NCI-H2196 (cell line): ENCODE measurements at regions not wholly inside any gene's neighbourhood (a gene's known extent, or its start where the extent isn't known, plus 50 kb on each side); places are given as distances from the start of the nearest gene placed in this dataset.
"Not testable (repeated sequence)": the region's sequence is repeated elsewhere in the genome, so short reads cannot be mapped to it uniquely, and the experiment has no call there.

Experiments
- DNase-seq: peaks from one replicate; lab custom pipeline; 2025; ENCODE audit not compliant: unreplicated experiment; lab: John Stamatoyannopoulos, UW

GRCh38 chr2:7867867-7868266 lies 814.0 kb upstream of the ID2 start:
- no peak for DNase-seq

- no peak for DNase-seq
Measured at GRCh38 chr2:7868836-7869235, 813.0 kb upstream of the ID2 start.

DNA sequence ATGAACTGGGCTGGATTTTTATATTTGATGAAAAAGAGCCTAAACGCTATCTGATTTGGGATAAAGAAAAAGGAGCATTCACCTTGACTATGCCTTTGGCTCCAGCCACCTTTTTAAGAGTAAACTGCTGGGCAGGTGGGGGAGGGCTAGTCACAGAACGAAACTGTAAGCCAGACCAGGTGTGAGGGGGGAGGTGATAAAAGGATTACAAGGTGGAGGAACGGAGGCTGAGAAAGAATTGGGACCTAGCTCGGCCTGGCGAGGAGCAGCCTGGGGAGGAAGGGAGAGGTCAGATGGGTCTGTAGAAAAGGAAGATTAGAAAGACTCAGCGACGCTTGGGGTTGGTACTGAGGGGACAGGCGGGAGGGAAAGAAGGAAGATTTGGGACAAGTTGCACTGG lies 805.4 kb upstream of the ID2 start:
- not testable (repeated sequence) for DNase-seq

DNA sequence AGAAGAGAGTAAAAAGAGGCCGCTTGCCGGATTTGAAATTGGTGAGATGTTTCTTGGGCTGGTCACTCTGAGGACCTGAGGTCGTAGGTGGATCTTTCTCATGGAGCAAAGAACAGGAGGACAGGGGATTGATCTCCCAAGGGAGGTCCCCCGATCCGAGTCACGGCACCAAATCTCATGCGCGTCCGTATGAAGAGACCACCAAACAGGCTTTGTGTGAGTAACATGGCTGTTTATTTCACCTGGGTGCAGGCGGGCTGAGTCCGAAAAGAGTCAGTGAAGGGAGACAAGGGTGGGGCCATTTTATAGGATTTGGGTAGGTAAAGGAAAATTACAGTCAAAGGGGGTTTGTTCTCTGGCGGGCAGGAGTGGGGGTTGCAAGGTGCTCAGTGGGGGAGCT lies 803.6 kb upstream of the ID2 start:
- not testable (repeated sequence) for DNase-seq

DNA sequence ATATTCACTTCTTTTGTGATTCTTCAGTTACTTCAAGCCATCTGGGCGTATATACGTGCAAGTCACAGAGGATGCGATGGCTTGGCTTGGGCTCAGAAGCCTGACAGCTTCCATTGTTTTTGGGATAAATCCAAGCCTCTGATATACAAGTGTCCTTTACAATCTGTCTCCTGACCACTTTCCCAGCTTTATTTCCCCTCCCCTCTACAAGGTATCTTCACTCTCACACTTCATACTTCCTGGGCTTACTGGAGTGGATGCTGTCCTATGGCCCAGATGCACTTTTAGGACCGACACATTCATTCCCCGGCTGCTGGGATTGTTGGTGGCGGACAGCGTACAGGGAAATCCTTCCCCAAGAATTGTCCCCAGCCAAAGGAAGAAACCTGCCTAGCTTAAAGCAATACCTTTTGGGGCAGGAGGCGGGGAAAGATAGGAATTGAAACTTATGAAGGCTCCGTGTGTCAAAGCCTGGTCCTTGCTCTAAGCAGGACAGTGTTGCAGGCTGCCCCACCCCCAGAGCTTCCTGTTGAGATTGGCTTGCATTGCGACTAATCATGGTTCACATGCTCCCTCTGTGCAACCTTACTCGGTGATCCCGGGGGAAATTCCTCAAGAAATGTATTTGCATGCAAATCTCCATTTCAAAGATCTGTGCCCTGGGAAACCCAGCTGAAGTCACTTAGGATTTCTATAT lies 802.9 kb upstream of the ID2 start:
- no peak for DNase-seq

- no peak for DNase-seq
Measured at GRCh38 chr2:7879483-7879835, 802.4 kb upstream of the ID2 start.

GRCh38 chr2:7880126-7880525 lies 801.7 kb upstream of the ID2 start:
- DNase-seq: no peak

- DNase-seq: no peak
Measured at GRCh38 chr2:7880566-7880965, 801.3 kb upstream of the ID2 start.

- DNase-seq: no peak
Measured at GRCh38 chr2:7881063-7881462, 800.8 kb upstream of the ID2 start.

GRCh38 chr2:7881466-7881865 lies 800.4 kb upstream of the ID2 start:
- no peak for DNase-seq

GRCh38 chr2:7882296-7882695 lies 799.6 kb upstream of the ID2 start:
- no peak for DNase-seq

GRCh38 chr2:7884338-7884737 lies 797.5 kb upstream of the ID2 start:
- DNase-seq: no peak

DNA sequence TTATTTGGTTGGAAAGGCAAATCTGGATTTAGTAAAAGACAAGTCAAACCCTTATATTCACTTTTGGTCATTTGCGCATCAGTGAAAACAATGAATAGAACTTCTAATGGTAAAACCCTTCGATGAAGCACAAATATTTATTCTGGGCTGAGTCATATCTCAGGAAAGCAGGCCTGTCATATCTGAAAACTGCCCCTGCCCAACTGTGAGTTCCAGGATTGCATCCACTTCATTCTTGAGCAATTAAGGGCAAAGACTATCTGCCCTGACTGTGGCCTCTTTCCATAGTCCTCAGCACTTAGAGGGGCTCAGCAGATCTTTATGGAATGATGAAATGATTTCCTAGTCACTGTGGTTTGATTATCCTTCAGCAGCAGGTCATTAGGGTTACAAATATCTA lies 795.2 kb upstream of the ID2 start:
- DNase-seq: no peak

GRCh38 chr2:7887441-7887840 lies 794.4 kb upstream of the ID2 start:
- DNase-seq: no peak

- DNase-seq: no peak
Measured at GRCh38 chr2:7888876-7889275, 793.0 kb upstream of the ID2 start.

DNA sequence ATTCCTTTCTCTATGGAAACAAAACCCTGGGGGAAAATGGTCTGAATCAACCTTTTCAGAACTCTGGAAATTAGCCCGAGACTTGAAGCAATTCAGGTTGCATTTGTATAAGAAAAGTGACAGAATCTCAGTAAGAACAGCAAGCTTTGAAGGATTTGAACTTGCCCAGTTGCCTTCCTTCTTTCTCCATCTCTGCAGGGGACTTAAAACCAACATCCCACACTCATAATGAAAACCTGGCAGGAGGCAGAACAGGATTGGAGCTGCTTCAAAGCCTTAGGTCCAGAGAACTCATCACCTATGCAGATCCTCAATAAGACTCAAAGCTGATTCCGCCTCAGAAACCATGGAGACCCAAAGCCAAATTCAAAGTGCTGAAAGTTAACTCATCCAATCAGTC lies 790.5 kb upstream of the ID2 start:
- no peak for DNase-seq

- DNase-seq: no peak
Measured at GRCh38 chr2:7895289-7895688, 786.6 kb upstream of the ID2 start.

- DNase-seq: no peak
Measured at GRCh38 chr2:7896940-7897487, 784.8 kb upstream of the ID2 start.

GRCh38 chr2:7899241-7899640 lies 782.6 kb upstream of the ID2 start:
- no peak for DNase-seq

DNA sequence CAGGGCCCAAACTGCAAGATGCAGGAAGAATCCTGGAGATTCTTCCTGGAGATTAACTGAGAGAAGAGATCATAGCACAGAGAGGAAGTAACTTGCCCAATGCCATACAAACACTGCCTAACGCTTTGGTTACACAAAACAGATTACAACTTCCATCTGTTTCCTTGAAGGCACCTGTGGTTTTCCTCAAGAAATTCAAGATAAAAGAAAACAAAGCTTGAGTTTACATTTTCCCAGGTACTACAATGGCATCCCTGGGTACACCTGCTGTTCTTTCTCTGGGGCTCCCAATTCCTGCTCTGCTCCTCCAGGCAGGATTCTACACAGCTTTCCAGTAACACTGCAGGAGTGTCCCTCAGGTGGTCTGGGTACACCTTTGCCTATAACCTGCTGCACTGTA lies 781.9 kb upstream of the ID2 start:
- DNase-seq: no peak

DNA sequence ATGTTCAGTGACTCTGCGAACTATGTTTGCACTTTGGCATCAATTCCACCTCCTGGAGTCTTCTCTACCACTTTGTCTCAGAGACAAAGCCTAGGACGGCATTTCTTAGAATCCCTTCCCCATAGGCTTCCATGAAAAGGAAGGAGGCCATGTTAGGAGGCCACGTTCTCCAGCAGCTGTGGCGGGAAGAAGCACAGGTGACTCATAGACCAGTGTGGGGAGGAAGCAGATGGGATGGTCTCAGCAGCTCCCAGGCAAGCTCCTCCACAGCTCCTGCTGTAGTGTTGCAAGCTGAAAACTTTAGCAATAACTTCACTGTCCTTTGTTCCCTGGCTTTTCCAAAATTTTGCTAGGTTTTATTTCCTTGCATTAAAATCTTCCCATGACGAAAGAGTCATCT lies 781.3 kb upstream of the ID2 start:
- DNase-seq: no peak

- DNase-seq: no peak
Measured at GRCh38 chr2:7902251-7902765, 779.5 kb upstream of the ID2 start.

DNA sequence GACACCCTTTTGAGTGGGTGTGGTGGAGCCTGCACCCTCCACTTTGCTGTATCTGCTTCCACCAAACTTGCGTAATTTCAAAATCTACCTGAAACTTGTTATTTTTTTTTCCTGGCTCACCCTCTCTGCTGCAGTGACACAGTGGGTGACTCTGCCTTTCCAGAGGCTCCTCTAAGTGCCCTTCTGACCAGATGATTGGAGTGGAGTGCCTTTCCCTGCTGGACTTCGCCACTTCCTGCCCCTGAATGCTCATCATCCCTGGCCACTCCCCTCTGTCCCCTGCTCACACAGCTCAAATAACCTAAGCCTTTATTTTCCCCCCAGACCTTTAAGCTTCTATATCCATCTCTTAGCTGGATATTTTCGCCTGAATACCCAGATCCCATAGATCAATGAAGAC lies 777.5 kb upstream of the ID2 start:
- DNase-seq: no peak
